MM.1S (cell line): ENCODE measurements at regions not wholly inside any gene's neighbourhood (a gene's known extent, or its start where the extent isn't known, plus 50 kb on each side); places are given as distances from the start of the nearest gene placed in this dataset.

Source experiments
- CTCF ChIP-seq: fragments of 300-600 bp; sonication (generic); IDR thresholded peaks from 2 replicates; pipeline ENCODE4 v1.5.1; 2016; ENCODE audit warnings: antibody characterized with exemption, low read length, mixed read lengths
- EZH2 ChIP-seq: fragments of 300-600 bp; sonication (generic); optimal IDR thresholded peaks from 2 replicates; pipeline ENCODE3; 2017; ENCODE audit warnings: low read depth, mild to moderate bottlenecking, antibody characterized with exemption, low read length, mixed read lengths
- EZH2phosphoT487 ChIP-seq: fragments of 300-600 bp; sonication (generic); IDR thresholded peaks from 2 replicates; pipeline ENCODE4 v1.6.1; 2018; ENCODE audit warnings: antibody characterized with exemption, low read length

GRCh38 chr7:155141562-155141961 lies 71.4 kb downstream of the HTR5A start:
- no peak for TF ChIP-seq CTCF
- TF ChIP-seq EZH2 = no peak
- TF ChIP-seq EZH2phosphoT487 = no peak
